Mesenchymal stem cell (in vitro differentiated cells and primary cell): ENCODE measurements at regions not wholly inside any gene's neighbourhood (a gene's known extent, or its start where the extent isn't known, plus 50 kb on each side); places are given as distances from the start of the nearest gene placed in this dataset.
"Not testable (repeated sequence)": the region's sequence is repeated elsewhere in the genome, so short reads cannot be mapped to it uniquely, and the experiment has no call there.

Experiments used
- DNase-seq: peaks from one replicate; pipeline ENCODE4 v3.0.0-alpha.2; 2013
- H2AFZ ChIP-seq: one replicate; pipeline ENCODE4 v1.6.1; 2013; ENCODE audit warnings: low read depth, mild to moderate bottlenecking, control low read depth, inconsistent platforms, low read length, moderate library complexity
- H2AK5ac ChIP-seq: 2 replicates; pipeline ENCODE4 v1.6.1; 2013; ENCODE audit warnings: low read length, moderate library complexity, mild to moderate bottlenecking, inconsistent platforms; ENCODE audit not compliant: severe bottlenecking
- H2BK120ac ChIP-seq: one replicate; pipeline ENCODE4 v1.6.1; 2013; ENCODE audit warnings: low read depth, mild to moderate bottlenecking, inconsistent platforms, low read length, moderate library complexity
- H2BK12ac ChIP-seq, 2 experiments: one replicate each; pipeline ENCODE4 v1.6.1; 2013; ENCODE audit warnings: inconsistent platforms in 2 of 2, low read length in 2 of 2, mild to moderate bottlenecking in 2 of 2, moderate library complexity in 2 of 2, control low read depth in 1 of 2
- H2BK15ac ChIP-seq: one replicate; pipeline ENCODE4 v1.6.1; 2013; ENCODE audit warnings: mild to moderate bottlenecking, low read depth, inconsistent platforms; ENCODE audit not compliant: poor library complexity, severe bottlenecking
- H2BK5ac ChIP-seq: 2 replicates; pipeline ENCODE4 v1.6.1; 2013; ENCODE audit warnings: low read depth, mild to moderate bottlenecking, low read length, control low read depth, inconsistent platforms; ENCODE audit not compliant: poor library complexity, severe bottlenecking
- H3K14ac ChIP-seq, 2 experiments: one replicate each; pipeline ENCODE4 v1.6.1; 2013; ENCODE audit warnings: inconsistent platforms in 2 of 2, low read length in 2 of 2, control low read depth in 1 of 2, mild to moderate bottlenecking in 1 of 2, moderate library complexity in 1 of 2
- H3K18ac ChIP-seq, 2 experiments: one replicate each; pipeline ENCODE4 v1.6.1; 2013; ENCODE audit warnings: inconsistent platforms in 2 of 2, low read length in 2 of 2, control low read depth in 1 of 2, low read depth in 1 of 2, mild to moderate bottlenecking in 1 of 2
- H3K23ac ChIP-seq, 2 experiments: one replicate each; pipeline ENCODE4 v1.6.1; 2013; ENCODE audit warnings: inconsistent platforms in 2 of 2, low read length in 2 of 2, mild to moderate bottlenecking in 2 of 2, moderate library complexity in 2 of 2, control low read depth in 1 of 2
- H3K27ac ChIP-seq: 2 replicates; pipeline ENCODE4 v1.5.1; 2013; ENCODE audit warnings: mild to moderate bottlenecking, moderate library complexity, low read length, control low read depth, inconsistent platforms; ENCODE audit not compliant: poor library complexity, severe bottlenecking
- H3K27me3 ChIP-seq, 2 experiments: 2 replicates each; pipeline versions ENCODE4 v1.6.1 to v1.7.0; 2013; ENCODE audit warnings: low read length in 2 of 2, mild to moderate bottlenecking in 2 of 2, moderate library complexity in 2 of 2, control low read depth in 1 of 2, inconsistent platforms in 1 of 2; ENCODE audit not compliant: control insufficient read depth in 1 of 2, insufficient read depth in 1 of 2
- H3K36me3 ChIP-seq, 2 experiments: 2 replicates each; pipeline versions ENCODE4 v1.6.1 to v1.7.0; 2013; ENCODE audit warnings: low read length in 2 of 2, control low read depth in 1 of 2, inconsistent platforms in 1 of 2, low read depth in 1 of 2, mild to moderate bottlenecking in 1 of 2; ENCODE audit not compliant: insufficient read depth in 2 of 2, control insufficient read depth in 1 of 2
- H3K4ac ChIP-seq, 2 experiments: one replicate each; pipeline ENCODE4 v1.6.1; 2013; ENCODE audit warnings: inconsistent platforms in 2 of 2, low read length in 2 of 2, mild to moderate bottlenecking in 2 of 2, moderate library complexity in 2 of 2, control low read depth in 1 of 2, low read depth in 1 of 2
- H3K4me1 ChIP-seq: 2 replicates; pipeline ENCODE4 v1.6.1; 2013; ENCODE audit warnings: low read depth, low read length, control low read depth; ENCODE audit not compliant: control insufficient read depth, insufficient read depth
- H3K4me2 ChIP-seq: 2 replicates; pipeline ENCODE4 v1.6.1; 2013; ENCODE audit warnings: low read length, mild to moderate bottlenecking, inconsistent platforms; ENCODE audit not compliant: poor library complexity, severe bottlenecking
- H3K4me3 ChIP-seq, 2 experiments: 2 replicates each; pipeline versions ENCODE4 v1.5.1 to v1.7.0; 2013; ENCODE audit warnings: low read length in 2 of 2, mild to moderate bottlenecking in 2 of 2, control low read depth in 1 of 2, low read depth in 1 of 2; ENCODE audit not compliant: insufficient read depth in 1 of 2
- H3K79me1 ChIP-seq: replicated peaks from 2 replicates; pipeline ENCODE4 v1.6.1; 2013; ENCODE audit warnings: mild to moderate bottlenecking, control low read depth, low read length, inconsistent platforms; ENCODE audit not compliant: poor library complexity, severe bottlenecking
- H3K9ac ChIP-seq: 2 replicates; pipeline ENCODE4 v1.7.0; 2013; ENCODE audit warnings: mild to moderate bottlenecking, low read length, moderate library complexity
- H3K9me3 ChIP-seq: 2 replicates; pipeline ENCODE4 v1.7.0; 2013; ENCODE audit warnings: mild to moderate bottlenecking, low read length; ENCODE audit not compliant: control insufficient read depth
- H4K8ac ChIP-seq: one replicate; pipeline ENCODE4 v1.6.1; 2013; ENCODE audit warnings: inconsistent platforms, mild to moderate bottlenecking, low read length, moderate library complexity
- H4K91ac ChIP-seq: one replicate; pipeline ENCODE4 v1.6.1; 2013; ENCODE audit warnings: mild to moderate bottlenecking, low read length, inconsistent platforms
- WGBS: methylation state at CpG from one replicate; pipeline ENCODE4 v1.1.7; 2013; ENCODE audit warnings: mixed read lengths; 5-methylcytosine and 5-hydroxymethylcytosine counted together

DNA sequence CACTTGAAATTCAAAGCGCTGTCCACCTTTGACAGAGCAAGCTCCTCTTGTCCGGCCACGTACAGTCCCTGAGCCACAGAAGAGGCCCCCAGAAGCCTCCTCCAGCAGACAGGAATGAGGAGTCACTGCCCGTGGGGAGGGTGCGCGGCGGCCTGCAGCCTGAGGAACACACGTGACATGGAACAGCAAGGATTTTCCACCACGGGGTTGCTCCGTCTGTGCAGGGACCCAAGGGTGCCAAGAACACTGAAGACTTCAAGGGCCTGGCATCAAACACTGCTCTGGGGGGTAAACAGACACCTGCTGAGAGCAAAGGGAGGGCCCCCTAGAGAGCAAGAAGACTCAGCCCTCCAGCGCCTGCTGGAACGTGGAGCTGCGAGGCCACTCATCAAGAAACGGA lies 237.9 kb upstream of the SGCG start:
- H2AK5ac ChIP-seq, H4K91ac ChIP-seq, H4K8ac ChIP-seq, H2BK5ac ChIP-seq, H3K4me2 ChIP-seq, H3K9me3 ChIP-seq, H3K4me1 ChIP-seq, H2BK120ac ChIP-seq, H3K18ac ChIP-seq, H2BK12ac ChIP-seq, H3K23ac ChIP-seq, H3K27ac ChIP-seq, H3K4me3 ChIP-seq, H2AFZ ChIP-seq, H3K14ac ChIP-seq, H3K36me3 ChIP-seq, H3K79me1 ChIP-seq, H3K4ac ChIP-seq, H2BK15ac ChIP-seq, H3K9ac ChIP-seq, DNase-seq: not testable (repeated sequence)
- WGBS = 88% methylated on average over 13 of the region's 14 CpGs
- H3K27me3 ChIP-seq = peaks cover 0 to 17% of the 10 kb centered on the region in 2 experiments

GRCh38 chr13:22944378-22944777 lies 236.4 kb upstream of the SGCG start:
- Histone ChIP-seq H2BK120ac (no peak overlapping the region), H4K91ac (no peak overlapping the region), H4K8ac (no peak overlapping the region), H3K4ac (no peak overlapping the region), H3K36me3 (no peaks in the 10 kb centered on the region), H2AK5ac (no peak overlapping the region), H3K4me1 (no peaks in the 10 kb centered on the region), H3K4me2 (no peak overlapping the region), H3K4me3 (peak overlapping the region in 1 of 2 experiments; percentile 18), H3K9ac (no peak overlapping the region), H3K27me3 (peaks cover 0 to 17% of the 10 kb centered on the region in 2 experiments), H2AFZ (no peak overlapping the region), H3K9me3 (no peaks in the 10 kb centered on the region), H3K18ac (no peak overlapping the region), H3K79me1 (no peaks in the 10 kb centered on the region), H3K23ac (no peak overlapping the region), H2BK5ac (no peak overlapping the region), H2BK12ac (no peak overlapping the region), H3K14ac (no peak overlapping the region), H2BK15ac (no peak overlapping the region), H3K27ac (no peak overlapping the region)
- no peak for DNase-seq
- WGBS = 83% methylated on average over 8 of the region's 13 CpGs

DNA sequence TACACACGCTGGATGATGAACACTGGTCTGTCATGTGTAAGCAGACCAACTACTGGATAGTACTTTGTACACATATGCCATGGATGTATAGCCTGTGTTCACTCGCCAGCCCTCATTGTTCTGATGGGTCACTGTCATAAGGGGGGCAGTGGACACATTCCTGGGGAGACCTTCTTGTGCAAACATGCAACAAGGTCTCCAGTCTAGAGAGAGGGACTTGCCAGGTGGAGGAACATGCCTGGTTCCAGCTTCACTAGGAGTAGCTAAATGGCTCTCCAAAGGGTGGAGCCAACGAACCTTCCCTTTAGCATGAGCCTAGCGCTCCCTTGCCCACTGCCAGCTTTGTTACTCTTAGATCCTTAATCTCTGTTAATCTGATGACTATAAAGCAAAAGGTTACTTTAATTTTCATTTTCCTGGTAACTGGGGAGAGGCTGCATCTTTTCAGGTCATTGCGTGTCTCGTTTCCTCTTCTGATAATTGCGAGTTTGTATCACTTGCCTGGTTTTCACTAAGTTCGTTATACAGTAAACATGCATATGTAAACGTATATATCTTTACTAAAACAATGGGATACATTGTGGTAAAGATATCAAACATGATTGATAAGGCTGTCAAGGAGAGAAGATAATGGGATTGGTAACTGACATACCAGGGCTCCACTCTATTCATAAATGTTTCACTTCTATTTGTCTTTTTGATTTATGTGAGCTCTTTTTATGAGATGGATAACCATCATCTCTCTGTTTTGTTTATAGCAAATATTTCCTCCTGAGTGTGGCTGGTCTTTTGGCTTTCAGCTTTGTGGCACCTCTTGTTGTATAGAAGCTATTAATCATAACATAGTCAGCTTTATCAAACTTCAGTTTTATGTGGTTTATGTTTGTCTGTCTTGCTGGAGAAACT lies 235.2 kb upstream of the SGCG start:
- H3K36me3 ChIP-seq = no peaks in the 10 kb centered on the region
- no peak overlapping the region for H3K27ac ChIP-seq
- no peak overlapping the region for H3K4me3 ChIP-seq
- DNase-seq = no peak
- WGBS = 66% methylated on average over 2 of the region's 9 CpGs
- peaks cover 0 to 17% of the 10 kb centered on the region in 2 experiments for H3K27me3 ChIP-seq
- H3K79me1 ChIP-seq = no peaks in the 10 kb centered on the region
- H2BK15ac ChIP-seq = no peak overlapping the region
- peaks cover 5% of the 10 kb centered on the region for H3K9me3 ChIP-seq
- no peak overlapping the region for H2BK5ac ChIP-seq
- no peaks in the 10 kb centered on the region for H3K4me1 ChIP-seq
- H4K8ac ChIP-seq = no peak overlapping the region
- H2AK5ac ChIP-seq = no peak overlapping the region
- no peak overlapping the region for H3K23ac ChIP-seq
- no peak overlapping the region for H3K4ac ChIP-seq
- H4K91ac ChIP-seq = no peak overlapping the region
- no peak overlapping the region for H2BK120ac ChIP-seq
- H2BK12ac ChIP-seq = no peak overlapping the region
- H3K4me2 ChIP-seq = no peak overlapping the region
- H3K14ac ChIP-seq = no peak overlapping the region
- H2AFZ ChIP-seq = no peak overlapping the region
- no peak overlapping the region for H3K18ac ChIP-seq
- H3K9ac ChIP-seq = no peak overlapping the region

DNA sequence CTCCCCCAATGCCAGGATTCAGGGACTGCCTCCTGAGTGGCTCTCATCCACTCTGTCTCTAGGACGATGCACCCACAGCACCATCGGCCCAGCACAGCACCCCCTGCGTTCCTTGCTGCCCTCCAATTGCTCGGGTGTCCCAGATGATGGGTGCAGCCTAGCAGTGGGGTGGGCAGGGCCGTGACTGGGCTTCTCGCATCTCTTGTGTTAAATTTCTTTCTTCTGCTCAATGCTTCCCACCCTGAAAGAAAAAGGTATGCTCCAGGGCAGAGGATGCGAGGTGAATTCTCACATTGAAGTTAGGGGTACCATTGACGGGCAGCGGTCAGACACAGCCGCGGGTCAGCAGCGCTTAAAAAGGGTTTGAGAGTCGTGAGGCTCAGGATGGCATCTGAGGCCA lies 232.4 kb upstream of the SGCG start:
- Histone ChIP-seq H3K4me2 (no peak overlapping the region), H4K8ac (no peak overlapping the region), H2BK15ac (no peak overlapping the region), H3K23ac (no peak overlapping the region), H4K91ac (no peak overlapping the region), H3K27me3 (peaks cover 0 to 12% of the 10 kb centered on the region in 2 experiments), H3K18ac (no peak overlapping the region), H3K14ac (no peak overlapping the region), H3K79me1 (no peaks in the 10 kb centered on the region), H2BK12ac (no peak overlapping the region), H3K36me3 (no peaks in the 10 kb centered on the region), H3K9me3 (peaks cover 14% of the 10 kb centered on the region), H3K4ac (no peak overlapping the region), H2BK5ac (no peak overlapping the region), H3K4me1 (no peaks in the 10 kb centered on the region), H3K9ac (no peak overlapping the region), H3K27ac (no peak overlapping the region), H2AFZ (no peak overlapping the region), H2BK120ac (no peak overlapping the region), H2AK5ac (no peak overlapping the region), H3K4me3 (no peak overlapping the region)
- no peak for DNase-seq
- 92% methylated on average over 11 of the region's 13 CpGs for WGBS
